Skin epidermis (tissue), 12 donors: ENCODE measurements at regions not wholly inside any gene's neighbourhood (a gene's known extent, or its start where the extent isn't known, plus 50 kb on each side); places are given as distances from the start of the nearest gene placed in this dataset.

Source experiments
- H3K27ac ChIP-seq, 21 experiments: fragments of 200-600 bp; sonication (generic) in 11 of 21; one replicate each; pipeline ENCODE4 v1.5.0; 2020; ENCODE audit warnings: mild to moderate bottlenecking in 3 of 21, inconsistent platforms in 2 of 21, moderate library complexity in 2 of 21
- H3K4me3 ChIP-seq, 7 experiments: fragments of 200-600 bp; sonication (generic) in 2 of 7; one replicate each; pipeline ENCODE4 v1.5.0; 2020; ENCODE audit warnings: inconsistent platforms in 2 of 7, mild to moderate bottlenecking in 2 of 7, moderate library complexity in 1 of 7

GRCh38 chr11:79550809-79551208 is 110.0 kb upstream of the TENM4 start:
- H3K4me3 ChIP-seq: no peak overlapping the region
- H3K27ac ChIP-seq: no peak overlapping the region

DNA sequence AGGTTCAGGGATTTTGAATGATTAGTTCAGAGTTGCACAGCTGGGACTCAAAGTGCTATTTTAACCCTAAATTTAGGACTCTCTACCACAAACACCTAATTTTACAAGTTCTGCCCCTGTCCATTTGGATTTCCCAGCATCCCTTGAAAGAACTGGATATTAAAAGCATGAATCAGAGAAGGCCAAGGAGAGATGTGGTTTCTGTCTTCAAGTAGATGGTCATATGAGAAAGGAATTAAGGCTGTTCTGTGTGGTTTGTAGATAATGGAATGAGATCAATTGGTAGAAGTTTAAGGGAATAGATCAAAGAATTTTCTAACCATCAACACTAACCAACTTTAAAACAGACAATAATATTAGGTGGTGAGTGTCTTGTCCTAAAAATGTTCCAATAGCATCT is 106.4 kb upstream of the TENM4 start:
- H3K27ac ChIP-seq: no peak overlapping the region
- no peak overlapping the region for H3K4me3 ChIP-seq

DNA sequence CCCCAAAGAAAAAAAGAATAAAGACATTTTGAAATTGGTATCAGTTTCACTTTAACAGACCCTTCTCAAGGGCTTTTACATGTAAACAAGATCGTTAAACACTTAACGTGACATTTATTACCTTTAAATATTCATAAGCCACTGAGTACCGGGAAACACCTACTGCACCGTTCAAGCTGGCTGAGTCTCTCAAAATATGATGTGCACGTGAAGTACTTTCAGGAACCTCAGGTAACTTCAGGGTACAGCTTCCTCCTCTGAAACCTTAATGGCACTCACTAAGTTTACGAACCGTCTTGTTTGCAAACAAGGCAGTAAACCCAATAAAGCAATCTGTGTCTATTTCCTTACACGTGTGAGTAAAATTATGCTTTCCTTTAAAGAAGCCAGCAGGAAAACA is 105.5 kb upstream of the TENM4 start:
- no peak overlapping the region for H3K27ac ChIP-seq
- no peak overlapping the region for H3K4me3 ChIP-seq

- Histone ChIP-seq H3K27ac (no peak overlapping the region), H3K4me3 (no peak overlapping the region)
Measured at GRCh38 chr11:79544361-79544760, 103.5 kb upstream of the TENM4 start.

DNA sequence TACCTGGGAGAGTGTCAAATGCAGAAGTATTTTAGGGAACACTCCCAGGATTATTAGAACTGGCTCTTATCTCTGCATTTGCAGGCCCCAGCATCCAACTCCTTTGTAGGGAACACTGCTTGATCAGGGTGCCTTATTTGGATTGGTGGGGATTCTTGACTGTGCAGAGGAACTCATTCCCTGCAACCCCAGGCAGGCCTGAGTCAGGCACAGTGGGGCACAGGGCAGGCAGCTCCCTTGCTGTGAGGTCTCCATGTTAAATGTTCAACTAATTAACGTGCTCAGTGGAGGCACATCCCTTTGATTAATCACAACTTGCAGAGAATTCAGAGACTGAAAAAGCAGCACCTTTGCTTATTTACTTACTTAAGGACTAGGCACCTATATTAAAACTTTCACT is 102.3 kb upstream of the TENM4 start:
- no peak overlapping the region for H3K4me3 ChIP-seq
- no peak overlapping the region for H3K27ac ChIP-seq

- no peak overlapping the region for H3K27ac ChIP-seq
- no peak overlapping the region for H3K4me3 ChIP-seq
Measured at GRCh38 chr11:79541466-79541865, 100.6 kb upstream of the TENM4 start.

- no peak overlapping the region for H3K27ac ChIP-seq
- H3K4me3 ChIP-seq: no peak overlapping the region
Measured at GRCh38 chr11:79538775-79539174, 97.9 kb upstream of the TENM4 start.

DNA sequence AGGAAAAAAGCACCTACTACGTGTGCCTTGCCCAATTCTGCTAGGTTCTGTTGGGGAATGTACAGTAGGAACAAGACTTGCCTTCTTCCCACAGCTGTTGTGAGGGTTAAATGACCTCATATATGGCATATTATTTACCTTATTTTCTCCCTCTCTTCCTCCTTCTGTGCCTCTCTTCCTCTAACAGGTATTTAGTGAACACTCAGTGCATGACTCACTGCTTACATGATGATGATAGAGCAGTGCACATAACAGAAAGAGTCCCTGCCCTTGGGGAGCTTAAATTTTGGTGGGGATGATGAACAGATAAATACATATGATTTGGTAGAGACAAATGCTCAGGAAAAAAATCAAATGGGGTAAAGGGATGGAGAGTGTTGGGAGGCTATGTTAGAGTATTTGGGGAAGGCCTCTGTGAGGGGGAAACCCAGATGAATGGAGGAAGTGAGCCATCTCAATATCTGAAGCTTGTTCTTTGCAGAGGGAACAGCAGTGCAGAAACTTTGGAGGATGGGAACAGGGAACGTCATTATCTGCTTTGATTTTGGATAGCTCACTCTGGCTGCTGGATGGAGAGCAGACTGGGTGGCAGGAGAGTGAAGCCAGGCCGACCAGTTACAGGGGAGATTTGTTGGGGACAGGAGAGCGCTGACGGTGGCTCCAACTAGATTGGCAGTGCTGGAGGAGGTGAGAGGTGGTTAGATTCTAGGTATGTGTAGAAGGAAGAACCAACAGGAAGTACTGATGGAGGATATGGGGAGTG is 95.5 kb upstream of the TENM4 start:
- H3K4me3 ChIP-seq: no peak overlapping the region
- H3K27ac ChIP-seq: no peak overlapping the region

DNA sequence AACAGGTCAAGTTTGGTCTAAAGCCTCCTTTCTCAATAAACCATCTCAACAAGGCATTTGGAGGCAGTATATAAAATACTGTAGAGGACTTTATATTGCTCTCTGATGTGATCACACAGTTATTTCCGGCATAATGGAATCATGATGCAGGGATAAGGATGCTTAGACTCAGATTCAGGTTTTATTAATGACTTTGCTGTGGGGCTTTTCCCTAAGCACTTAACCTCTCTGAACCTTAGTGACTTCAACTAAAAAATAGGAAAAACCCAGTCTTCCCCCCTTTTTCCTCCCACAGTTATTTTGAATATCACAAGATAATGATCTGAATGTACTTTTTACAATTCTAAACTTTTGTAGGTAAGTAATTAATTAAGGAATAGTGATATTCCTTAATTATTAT is 94.8 kb upstream of the TENM4 start:
- Histone ChIP-seq H3K4me3 (no peak overlapping the region), H3K27ac (no peak overlapping the region)

GRCh38 chr11:79525257-79525656 is 84.4 kb upstream of the TENM4 start:
- no peak overlapping the region for H3K27ac ChIP-seq
- H3K4me3 ChIP-seq: no peak overlapping the region

- H3K27ac ChIP-seq: no peak overlapping the region
- H3K4me3 ChIP-seq: no peak overlapping the region
Measured at GRCh38 chr11:79522626-79523025, 81.8 kb upstream of the TENM4 start.

DNA sequence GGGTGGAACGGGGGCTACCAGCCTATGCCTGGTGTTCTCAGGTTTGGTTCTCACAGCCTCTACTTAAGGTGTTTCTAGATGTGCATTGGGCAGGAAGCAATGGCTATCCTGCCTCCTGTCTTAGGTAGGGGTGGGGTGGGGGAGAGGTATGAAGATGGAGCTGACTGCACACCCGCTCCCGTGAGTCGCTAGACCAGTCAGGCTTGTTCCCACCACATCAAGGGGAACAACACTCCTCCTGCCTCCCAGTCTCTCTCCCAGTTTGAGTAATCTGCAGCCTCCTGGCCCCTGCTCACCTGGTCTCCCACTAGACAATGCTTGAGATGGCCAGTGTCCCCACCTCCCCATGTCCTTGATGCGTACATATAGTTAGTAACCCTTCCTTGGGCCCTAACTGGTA is 79.3 kb upstream of the TENM4 start:
- Histone ChIP-seq H3K4me3 (no peak overlapping the region), H3K27ac (no peak overlapping the region)

GRCh38 chr11:79515781-79516180 is 75.0 kb upstream of the TENM4 start:
- no peak overlapping the region for H3K4me3 ChIP-seq
- no peak overlapping the region for H3K27ac ChIP-seq

DNA sequence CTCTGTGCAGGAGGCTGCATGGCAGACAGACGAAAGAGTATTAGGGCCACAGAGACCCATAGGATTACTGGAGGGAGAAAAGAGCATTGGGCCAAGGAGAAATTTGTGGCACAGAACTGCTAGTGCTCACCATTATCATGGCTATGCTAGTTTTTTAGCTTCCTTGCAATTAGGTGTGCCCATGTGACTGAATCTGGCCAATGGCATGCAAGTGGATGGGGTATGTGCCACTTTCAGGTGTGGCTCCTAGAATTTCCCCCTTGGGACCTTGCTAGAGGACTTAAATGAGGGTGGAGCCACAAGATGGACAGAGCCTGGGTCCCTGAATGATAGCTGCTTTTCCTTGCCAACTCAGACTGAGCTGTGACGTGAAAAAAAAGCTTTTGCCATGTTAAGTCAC is 73.9 kb upstream of the TENM4 start:
- no peak overlapping the region for H3K27ac ChIP-seq
- no peak overlapping the region for H3K4me3 ChIP-seq

- no peak overlapping the region for H3K4me3 ChIP-seq
- H3K27ac ChIP-seq: no peak overlapping the region
Measured at GRCh38 chr11:79514290-79514689, 73.5 kb upstream of the TENM4 start.

- no peak overlapping the region for H3K4me3 ChIP-seq
- H3K27ac ChIP-seq: no peak overlapping the region
Measured at GRCh38 chr11:79512706-79513469, 72.1 kb upstream of the TENM4 start.

DNA sequence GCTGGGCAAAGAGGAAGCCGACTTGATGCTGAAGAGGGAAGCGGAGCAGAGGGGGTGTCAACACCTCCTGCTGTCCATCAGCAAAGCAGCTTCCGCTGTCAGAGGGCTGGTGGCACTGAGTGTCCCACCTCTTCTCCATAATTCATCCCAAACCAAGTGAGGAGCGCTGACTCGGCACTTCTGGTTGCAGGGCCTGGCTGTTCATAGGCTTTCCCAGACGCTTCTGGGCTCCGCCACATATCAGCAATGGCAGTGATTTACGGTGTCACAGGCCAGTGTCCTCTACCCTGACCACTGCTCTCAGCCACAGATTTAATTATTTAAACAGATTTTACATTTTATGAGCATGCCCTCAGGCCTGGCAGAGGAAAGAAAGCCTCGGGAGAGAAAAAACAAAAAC is 70.1 kb upstream of the TENM4 start:
- no peak overlapping the region for H3K27ac ChIP-seq
- H3K4me3 ChIP-seq: no peak overlapping the region

DNA sequence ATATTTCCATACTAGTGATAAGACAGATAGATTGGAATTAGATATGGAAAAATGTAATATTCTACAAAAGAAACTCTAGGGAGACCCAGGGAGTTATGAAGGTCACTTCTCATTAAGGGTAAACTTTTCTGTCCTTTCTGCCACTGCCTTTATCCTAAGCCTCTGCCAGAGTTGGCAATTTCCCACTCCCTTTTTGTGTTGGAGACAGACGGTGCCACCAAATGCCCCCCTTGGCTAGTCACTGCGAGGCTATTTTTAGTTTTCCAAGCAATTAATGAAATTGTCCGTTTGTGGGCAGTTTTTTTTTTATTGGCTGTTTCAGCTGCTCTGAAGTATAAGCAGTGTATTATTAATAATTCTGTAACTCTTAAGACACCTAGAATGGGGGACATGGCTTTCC is 67.6 kb upstream of the TENM4 start:
- Histone ChIP-seq H3K27ac (no peak overlapping the region), H3K4me3 (no peak overlapping the region)

GRCh38 chr11:79507706-79508105 is 66.9 kb upstream of the TENM4 start:
- Histone ChIP-seq H3K27ac (no peak overlapping the region), H3K4me3 (no peak overlapping the region)

DNA sequence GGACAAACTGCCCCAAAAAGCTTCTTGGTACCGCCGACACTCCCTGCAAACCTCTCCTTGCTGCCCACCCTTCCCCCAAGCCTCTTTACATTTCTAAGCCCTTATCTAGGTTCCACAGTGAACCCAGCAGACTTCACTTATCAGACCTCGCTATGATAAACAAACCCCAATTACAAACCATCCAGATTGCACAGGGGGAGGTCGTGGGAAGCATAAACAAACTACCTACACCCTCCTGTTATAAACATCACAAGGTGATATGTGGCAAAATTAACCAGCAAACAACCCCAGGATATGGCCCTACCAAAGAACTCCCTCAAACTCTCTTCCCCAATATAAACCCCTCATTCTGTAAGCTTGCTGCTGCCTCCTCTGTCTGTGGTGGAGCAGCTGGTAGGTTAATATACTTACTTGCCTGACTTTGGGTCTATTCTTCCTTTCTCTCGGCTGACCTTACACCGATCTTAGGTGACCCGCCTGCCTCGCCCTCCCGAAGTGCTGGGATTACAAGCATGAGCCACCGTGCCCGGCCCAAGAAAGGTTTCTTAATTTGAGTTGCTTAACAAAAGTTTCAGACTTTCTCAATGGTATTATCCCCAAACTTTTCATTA is 66.0 kb upstream of the TENM4 start:
- no peak overlapping the region for H3K4me3 ChIP-seq

GRCh38 chr11:79506124-79506523 is 65.3 kb upstream of the TENM4 start:
- no peak overlapping the region for H3K4me3 ChIP-seq
- H3K27ac ChIP-seq: no peak overlapping the region

More for the DNA sequence above, 66.0 kb upstream of the TENM4 start:
- H3K27ac ChIP-seq: no peak overlapping the region
